ENCODE measurements at regions not wholly inside any gene's neighbourhood (a gene's known extent, or its start where the extent isn't known, plus 50 kb on each side); places are given as distances from the start of the nearest gene placed in this dataset.

- no peaks in the 10 kb centered on the region for H4K20me1 ChIP-seq (ENCODE audit: insufficient read depth, low read length)
- FAIRE-seq (no peak), ATAC-seq (no peak), DNase-seq (ENCODE audit: low spot score) (no peak)
- WGBS (ENCODE audit: low lambda C conversion rate): 33% methylated on average over 3 of the region's 3 CpGs
- no peak overlapping the region for H2AFZ ChIP-seq (ENCODE audit: low read length)
- no peak overlapping the region for H3K27ac ChIP-seq (ENCODE audit: extremely low read length, insufficient read depth, low read length)
- H3K79me2 ChIP-seq (ENCODE audit: insufficient read depth, low read length): no peaks in the 10 kb centered on the region
- TF ChIP-seq ETS1 (CRISPR knock-in tag; IDR thresholded peaks at IDR 0.05) (no peak), STAG1 (CRISPR knock-in tag; IDR thresholded peaks at IDR 0.05) (0 out of 2 replicates have a peak, but pooled peaks have one; percentile 5), NFATC3 (CRISPR knock-in tag; IDR thresholded peaks at IDR 0.05) (no peak), TAF1 (CRISPR knock-in tag; IDR thresholded peaks at IDR 0.05) (no peak), ZBTB20 (CRISPR knock-in tag; IDR thresholded peaks at IDR 0.05; ENCODE audit: borderline replicate concordance, low read depth) (no peak)
- ChIA-PET CTCF (ENCODE audit: low intra/inter-chr PET ratio, low total read pairs) (no interaction called here), POLR2A (no interaction called here)
- H3K27me3 ChIP-seq (ENCODE audit: control insufficient read depth in 1 of 2, insufficient read depth in 2 of 2, low read length in 2 of 2): no peaks in the 10 kb centered on the region; a peak in 1 of 5 replicates
- H3K4me3 ChIP-seq (replicated peaks in 1 of 3; ENCODE audit: insufficient read depth in 1 of 3, low read depth in 2 of 3, low read length in 3 of 3): no peak overlapping the region
- H3K4me1 ChIP-seq (ENCODE audit: insufficient read depth, low read length): no peaks in the 10 kb centered on the region
- H3K36me3 ChIP-seq (replicated peaks in 1 of 2; ENCODE audit: control insufficient read depth in 1 of 2, insufficient read depth in 2 of 2, low read length in 2 of 2): no peaks in the 10 kb centered on the region
- H3K9ac ChIP-seq (ENCODE audit: insufficient read depth, low read depth, low read length): no peak overlapping the region
- intact Hi-C loops (cut with micrococcal nuclease; ENCODE audit: unreplicated experiment) (no loop called here), in situ Hi-C loops (cut with HindIII; ENCODE audit: extremely low pct_ligation_motif_present, low pct_unique_long_range_greater_than_20kb) (no loop called here)
- H3K4me2 ChIP-seq (ENCODE audit: low read depth, low read length): no peak overlapping the region
- H3K9me3 ChIP-seq (ENCODE audit: low read length): no peaks in the 10 kb centered on the region
- BruUV-seq (replicated peaks): no TSS peak
These were observed 335.6 kb downstream of the ZNF608 start for GRCh38 chr5:124410539-124411488.

- ATAC-seq (no peak), DNase-seq (ENCODE audit: low spot score) (no peak), FAIRE-seq (no peak)
- H3K9me3 ChIP-seq (ENCODE audit: low read length): no peaks in the 10 kb centered on the region
- no peak overlapping the region for H2AFZ ChIP-seq (ENCODE audit: low read length)
- BruUV-seq (replicated peaks): no TSS peak
- ChIA-PET CTCF (ENCODE audit: low intra/inter-chr PET ratio, low total read pairs) (no interaction called here), POLR2A (no interaction called here)
- no peak overlapping the region for H3K27ac ChIP-seq (ENCODE audit: extremely low read length, insufficient read depth, low read length)
- H3K4me1 ChIP-seq (ENCODE audit: insufficient read depth, low read length): no peaks in the 10 kb centered on the region
- intact Hi-C loops (cut with micrococcal nuclease; ENCODE audit: unreplicated experiment) (no loop called here), in situ Hi-C loops (cut with HindIII; ENCODE audit: extremely low pct_ligation_motif_present, low pct_unique_long_range_greater_than_20kb) (no loop called here)
- H3K4me3 ChIP-seq (replicated peaks in 1 of 3; ENCODE audit: insufficient read depth in 1 of 3, low read depth in 2 of 3, low read length in 3 of 3): no peak overlapping the region
- no peaks in the 10 kb centered on the region for H4K20me1 ChIP-seq (ENCODE audit: insufficient read depth, low read length)
- H3K9ac ChIP-seq (ENCODE audit: insufficient read depth, low read depth, low read length): no peak overlapping the region
- H3K27me3 ChIP-seq (ENCODE audit: control insufficient read depth in 1 of 2, insufficient read depth in 2 of 2, low read length in 2 of 2): no peaks in the 10 kb centered on the region; a peak in 1 of 5 replicates
- no peak overlapping the region for H3K4me2 ChIP-seq (ENCODE audit: low read depth, low read length)
- no peaks in the 10 kb centered on the region for H3K36me3 ChIP-seq (replicated peaks in 1 of 2; ENCODE audit: control insufficient read depth in 1 of 2, insufficient read depth in 2 of 2, low read length in 2 of 2)
- 32% methylated on average over 10 of the region's 10 CpGs for WGBS (ENCODE audit: low lambda C conversion rate)
- H3K79me2 ChIP-seq (ENCODE audit: insufficient read depth, low read length): no peaks in the 10 kb centered on the region
- no peak for TF ChIP-seq ATF1 (CRISPR knock-in tag; IDR thresholded peaks at IDR 0.05)
- TF ChIP-seq ZNF616 (CRISPR knock-in tag; IDR thresholded peaks at IDR 0.05; ENCODE audit: low read depth): no peak
- TF ChIP-seq BHLHE40 (IDR thresholded peaks at IDR 0.05; ENCODE audit: low read length): no peak
- TF ChIP-seq ZNF280B (CRISPR knock-in tag; IDR thresholded peaks at IDR 0.05; ENCODE audit: borderline replicate concordance): no peak
- no peak for TF ChIP-seq E2F2 (CRISPR knock-in tag; IDR thresholded peaks at IDR 0.05; ENCODE audit: borderline replicate concordance)
- TF ChIP-seq KDM5B (CRISPR knock-in tag; IDR thresholded peaks at IDR 0.05; ENCODE audit: borderline replicate concordance): no peak
- TF ChIP-seq NR0B2 (CRISPR knock-in tag; IDR thresholded peaks at IDR 0.05): no peak
These were observed 337.5 kb downstream of the ZNF608 start for GRCh38 chr5:124408738-124409453.
